ENCODE measurements at regions not wholly inside any gene's neighbourhood (a gene's known extent, or its start where the extent isn't known, plus 50 kb on each side); places are given as distances from the start of the nearest gene placed in this dataset.

GRCh38 chr3:118102737-118103136, 931.9 kb downstream of the IGSF11 start:
- no peak for DNase-seq
- Histone ChIP-seq H3K9me3 (no peaks in the 10 kb centered on the region), H3K36me3 (ENCODE audit: low read depth) (no peaks in the 10 kb centered on the region), H3K4me1 (ENCODE audit: low read depth) (no peaks in the 10 kb centered on the region), H3K4me3 (no peak overlapping the region)
- no peak for TF ChIP-seq CTCF (IDR thresholded peaks at IDR 0.05)
- intact Hi-C loops (cut with DNase I, micrococcal nuclease), result no loop called here
- ATAC-seq, result no peak

GRCh38 chr3:118108201-118108600, 926.4 kb downstream of the IGSF11 start:
- no peak for ATAC-seq

GRCh38 chr3:118108769-118109168, 925.9 kb downstream of the IGSF11 start:
- H3K4me3 ChIP-seq, result no peak overlapping the region
- H3K4me1 ChIP-seq (ENCODE audit: low read depth), result no peaks in the 10 kb centered on the region
- intact Hi-C loops (cut with DNase I, micrococcal nuclease), result no loop called here
- no peaks in the 10 kb centered on the region for H3K36me3 ChIP-seq (ENCODE audit: low read depth)
- H3K9me3 ChIP-seq, result no peaks in the 10 kb centered on the region
- no peak for TF ChIP-seq CTCF (IDR thresholded peaks at IDR 0.05)
- ATAC-seq, result no peak
- no peak for DNase-seq

More at GRCh38 chr3:118108201-118108600, 926.4 kb downstream of the IGSF11 start:
- H3K4me3 ChIP-seq, result no peak overlapping the region
- intact Hi-C loops (cut with DNase I, micrococcal nuclease), result no loop called here
- no peaks in the 10 kb centered on the region for H3K9me3 ChIP-seq
- no peaks in the 10 kb centered on the region for H3K4me1 ChIP-seq (ENCODE audit: low read depth)
- H3K36me3 ChIP-seq (ENCODE audit: low read depth), result no peaks in the 10 kb centered on the region
- no peak for DNase-seq
- TF ChIP-seq CTCF (IDR thresholded peaks at IDR 0.05), result no peak

GRCh38 chr3:118110211-118110610, 924.4 kb downstream of the IGSF11 start:
- intact Hi-C loops (cut with DNase I, micrococcal nuclease), result no loop called here
- H3K4me1 ChIP-seq (ENCODE audit: low read depth), result no peaks in the 10 kb centered on the region
- DNase-seq (no peak), ATAC-seq (no peak)
- TF ChIP-seq CTCF (IDR thresholded peaks at IDR 0.05), result no peak
- H3K9me3 ChIP-seq, result no peaks in the 10 kb centered on the region
- no peaks in the 10 kb centered on the region for H3K36me3 ChIP-seq (ENCODE audit: low read depth)
- no peak overlapping the region for H3K4me3 ChIP-seq

GRCh38 chr3:118116991-118117390, 917.7 kb downstream of the IGSF11 start:
- H3K4me1 ChIP-seq (ENCODE audit: low read depth), result no peaks in the 10 kb centered on the region
- H3K9me3 ChIP-seq, result no peaks in the 10 kb centered on the region
- no peaks in the 10 kb centered on the region for H3K36me3 ChIP-seq (ENCODE audit: low read depth)
- DNase-seq (no peak), ATAC-seq (no peak)
- no peak for TF ChIP-seq CTCF (IDR thresholded peaks at IDR 0.05)
- no peak overlapping the region for H3K4me3 ChIP-seq
- intact Hi-C loops (cut with DNase I, micrococcal nuclease), result no loop called here

- TF ChIP-seq CTCF (IDR thresholded peaks at IDR 0.05), result no peak
- Histone ChIP-seq H3K4me1 (ENCODE audit: low read depth) (no peaks in the 10 kb centered on the region), H3K4me3 (no peak overlapping the region), H3K9me3 (no peaks in the 10 kb centered on the region), H3K36me3 (ENCODE audit: low read depth) (no peaks in the 10 kb centered on the region)
- intact Hi-C loops (cut with DNase I, micrococcal nuclease), result no loop called here
- DNase-seq, result no peak
- no peak for ATAC-seq
Observed at GRCh38 chr3:118126751-118127150, 907.9 kb downstream of the IGSF11 start.
